BE2C (cell line): ENCODE measurements at regions not wholly inside any gene's neighbourhood (a gene's known extent, or its start where the extent isn't known, plus 50 kb on each side); places are given as distances from the start of the nearest gene placed in this dataset.
"Not testable (repeated sequence)": the region's sequence is repeated elsewhere in the genome, so short reads cannot be mapped to it uniquely, and the experiment has no call there.

Source experiments
- DNase-seq: peaks from one replicate; pipeline ENCODE4 v3.0.0-alpha.2; 2020
- H3K27me3 ChIP-seq: fragments of 250-450 bp; sonication (Bioruptor Pico); 2 replicates; pipeline ENCODE4 v1.5.1; 2020; ENCODE audit warnings: mild to moderate bottlenecking
- H3K36me3 ChIP-seq: fragments of 250-450 bp; sonication (Bioruptor Pico); 2 replicates; pipeline ENCODE4 v1.5.1; 2020; ENCODE audit warnings: mild to moderate bottlenecking
- H3K4me1 ChIP-seq: fragments of 250-450 bp; sonication (Bioruptor Pico); 2 replicates; pipeline ENCODE4 v1.5.1; 2020
- H3K4me3 ChIP-seq: 2 replicates; pipeline ENCODE4 v1.5.1; 2011; ENCODE audit warnings: low read depth, low read length
- H3K9me3 ChIP-seq: fragments of 250-450 bp; sonication (Bioruptor Pico); 2 replicates; pipeline ENCODE4 v1.5.1; 2020
- TF ChIP-seq, protein P1 (sequence below): IDR thresholded peaks from 2 replicates; pipeline ENCODE4 v1.5.1; 2012; ENCODE audit warnings: mild to moderate bottlenecking, low read depth, low read length

GRCh38 chr16:79946252-79946651 is 345.7 kb upstream of the MAF start:
- H3K36me3 ChIP-seq, result no peaks in the 10 kb centered on the region
- no peak overlapping the region for H3K4me3 ChIP-seq
- no peak for DNase-seq
- no peaks in the 10 kb centered on the region for H3K4me1 ChIP-seq
- no peaks in the 10 kb centered on the region for H3K27me3 ChIP-seq
- H3K9me3 ChIP-seq, result no peaks in the 10 kb centered on the region; the same call in 1 of the 2 replicates
- TF ChIP-seq, protein P1, sequence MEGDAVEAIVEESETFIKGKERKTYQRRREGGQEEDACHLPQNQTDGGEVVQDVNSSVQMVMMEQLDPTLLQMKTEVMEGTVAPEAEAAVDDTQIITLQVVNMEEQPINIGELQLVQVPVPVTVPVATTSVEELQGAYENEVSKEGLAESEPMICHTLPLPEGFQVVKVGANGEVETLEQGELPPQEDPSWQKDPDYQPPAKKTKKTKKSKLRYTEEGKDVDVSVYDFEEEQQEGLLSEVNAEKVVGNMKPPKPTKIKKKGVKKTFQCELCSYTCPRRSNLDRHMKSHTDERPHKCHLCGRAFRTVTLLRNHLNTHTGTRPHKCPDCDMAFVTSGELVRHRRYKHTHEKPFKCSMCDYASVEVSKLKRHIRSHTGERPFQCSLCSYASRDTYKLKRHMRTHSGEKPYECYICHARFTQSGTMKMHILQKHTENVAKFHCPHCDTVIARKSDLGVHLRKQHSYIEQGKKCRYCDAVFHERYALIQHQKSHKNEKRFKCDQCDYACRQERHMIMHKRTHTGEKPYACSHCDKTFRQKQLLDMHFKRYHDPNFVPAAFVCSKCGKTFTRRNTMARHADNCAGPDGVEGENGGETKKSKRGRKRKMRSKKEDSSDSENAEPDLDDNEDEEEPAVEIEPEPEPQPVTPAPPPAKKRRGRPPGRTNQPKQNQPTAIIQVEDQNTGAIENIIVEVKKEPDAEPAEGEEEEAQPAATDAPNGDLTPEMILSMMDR, result no peak

GRCh38 chr16:79943736-79944135 is 343.2 kb upstream of the MAF start:
- no peaks in the 10 kb centered on the region for H3K36me3 ChIP-seq
- H3K27me3 ChIP-seq, result no peaks in the 10 kb centered on the region

DNA sequence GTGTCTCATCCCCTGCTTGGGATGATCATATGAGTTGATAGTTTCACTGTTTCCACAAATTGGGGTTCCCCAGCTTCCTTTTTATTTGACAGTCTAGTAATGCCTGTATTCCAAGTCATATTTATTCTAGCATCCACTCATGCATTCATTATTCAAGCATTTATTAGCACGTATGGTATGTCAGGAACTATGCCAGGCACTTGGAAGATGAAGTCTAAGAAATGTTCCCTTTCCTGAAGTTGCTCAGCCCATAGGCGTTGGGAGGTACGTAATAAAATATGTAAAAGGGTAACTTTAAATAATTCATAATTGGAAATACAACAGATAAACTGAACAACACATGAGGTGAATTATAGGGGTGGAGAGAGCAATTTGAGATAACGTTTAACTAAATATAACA is 338.0 kb upstream of the MAF start:
- no peaks in the 10 kb centered on the region for H3K36me3 ChIP-seq
- H3K4me1 ChIP-seq, result no peaks in the 10 kb centered on the region
- TF ChIP-seq, protein P1, result no peak
- no peaks in the 10 kb centered on the region for H3K9me3 ChIP-seq
- no peaks in the 10 kb centered on the region for H3K27me3 ChIP-seq
- DNase-seq, result no peak
- no peak overlapping the region for H3K4me3 ChIP-seq

More at GRCh38 chr16:79943736-79944135, 343.2 kb upstream of the MAF start:
- H3K4me1 ChIP-seq, result no peaks in the 10 kb centered on the region
- no peak for DNase-seq
- no peaks in the 10 kb centered on the region; the same call in 1 of the 2 replicates for H3K9me3 ChIP-seq
- TF ChIP-seq, protein P1, result no peak
- no peak overlapping the region for H3K4me3 ChIP-seq

- not testable (repeated sequence) for H3K9me3 ChIP-seq
Observed at GRCh38 chr16:79937671-79938070, 337.1 kb upstream of the MAF start.

DNA sequence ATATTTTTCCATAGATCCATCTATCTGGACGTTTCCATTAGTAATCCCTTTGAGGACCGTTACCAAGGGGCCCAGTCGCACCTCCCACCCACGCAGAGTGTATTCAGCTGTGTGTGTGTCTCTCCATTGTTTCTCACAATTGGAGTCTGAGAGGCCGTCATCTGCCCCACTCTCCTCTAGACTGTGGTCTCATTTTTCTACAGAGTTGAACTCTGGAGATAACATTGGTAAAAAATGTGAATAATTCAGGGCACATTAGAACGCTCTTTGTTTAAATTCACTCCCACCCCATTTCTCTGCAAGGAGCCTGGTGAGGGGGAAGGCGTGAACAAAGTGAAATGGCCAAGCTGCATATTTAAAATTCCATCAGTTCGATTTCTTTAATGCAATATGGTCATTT is 333.1 kb upstream of the MAF start:
- Histone ChIP-seq H3K27me3 (no peaks in the 10 kb centered on the region), H3K36me3 (no peaks in the 10 kb centered on the region), H3K4me3 (no peak overlapping the region), H3K9me3 (no peaks in the 10 kb centered on the region), H3K4me1 (no peaks in the 10 kb centered on the region)
- TF ChIP-seq, protein P1, result no peak
- DNase-seq, result no peak

More at GRCh38 chr16:79937671-79938070, 337.1 kb upstream of the MAF start:
- not testable (repeated sequence) for H3K4me3 ChIP-seq, DNase-seq, H3K27me3 ChIP-seq, H3K36me3 ChIP-seq, H3K4me1 ChIP-seq

GRCh38 chr16:79932572-79932971 is 332.0 kb upstream of the MAF start:
- no peaks in the 10 kb centered on the region for H3K27me3 ChIP-seq

More at GRCh38 chr16:79932572-79932971, 332.0 kb upstream of the MAF start:
- Histone ChIP-seq H3K9me3 (no peaks in the 10 kb centered on the region), H3K36me3 (no peaks in the 10 kb centered on the region), H3K4me1 (no peaks in the 10 kb centered on the region), H3K4me3 (no peak overlapping the region)
- TF ChIP-seq, protein P1, result no peak
- DNase-seq, result no peak
